GM12891 (cell line): ENCODE measurements at regions not wholly inside any gene's neighbourhood (a gene's known extent, or its start where the extent isn't known, plus 50 kb on each side); places are given as distances from the start of the nearest gene placed in this dataset.
"Not testable (repeated sequence)": the region's sequence is repeated elsewhere in the genome, so short reads cannot be mapped to it uniquely, and the experiment has no call there.

Experiments
- DNase-seq: peaks from one replicate; pipeline ENCODE4 v3.0.0; 2011; ENCODE audit warnings: low spot score; ENCODE audit not compliant: insufficient read length
- FAIRE-seq: peaks from 2 replicates; lab custom pipeline; 2011; peaks lifted over from hg19 to GRCh38; lab: Jason Lieb, UNC
- PAX5 ChIP-seq: IDR thresholded peaks from 2 replicates; pipeline ENCODE4 v1.6.1; 2011; ENCODE audit warnings: low read length, moderate library complexity, mild to moderate bottlenecking; ENCODE audit not compliant: insufficient read depth, severe bottlenecking
- POLR2A ChIP-seq: IDR thresholded peaks from 2 replicates; pipeline ENCODE4 v1.6.1; 2011; ENCODE audit warnings: low read depth, low read length, control low read depth
- POLR2AphosphoS5 ChIP-seq: IDR thresholded peaks from 2 replicates; pipeline ENCODE4 v1.6.1; 2011; ENCODE audit warnings: low read depth, low read length, control low read depth
- POU2F2 ChIP-seq: IDR thresholded peaks from 2 replicates; pipeline ENCODE4 v1.6.1; 2011; ENCODE audit warnings: low read depth, mild to moderate bottlenecking, control low read depth, low read length, moderate library complexity
- SPI1 ChIP-seq: IDR thresholded peaks from 2 replicates; pipeline ENCODE4 v1.6.1; 2011; ENCODE audit warnings: low read depth, low read length, control low read depth
- TAF1 ChIP-seq: IDR thresholded peaks from 2 replicates; pipeline ENCODE4 v1.6.1; 2011; ENCODE audit warnings: low read depth, low read length, control low read depth

- TF ChIP-seq POLR2AphosphoS5: no peak
- DNase-seq (no peak), FAIRE-seq (no peak)
These were observed 162.9 kb upstream of the WWC1 start for GRCh38 chr5:168128557-168128956.

- no peak for FAIRE-seq
- TF ChIP-seq POLR2A: no peak
- no peak for TF ChIP-seq TAF1
- TF ChIP-seq PAX5: no peak
- no peak for TF ChIP-seq POLR2AphosphoS5
- no peak for TF ChIP-seq SPI1
- TF ChIP-seq POU2F2: no peak
- no peak for DNase-seq
These were observed 159.9 kb upstream of the WWC1 start for GRCh38 chr5:168131519-168131918.

- FAIRE-seq (no peak), DNase-seq (no peak)
- TF ChIP-seq POU2F2 (no peak), POLR2A (no peak), SPI1 (no peak), POLR2AphosphoS5 (no peak), TAF1 (no peak), PAX5 (no peak)
These were observed 159.2 kb upstream of the WWC1 start for GRCh38 chr5:168132241-168132641.

- FAIRE-seq (peak; percentile 87), DNase-seq (peak; percentile 28)
- TF ChIP-seq SPI1 (no peak), POU2F2 (no peak), POLR2AphosphoS5 (no peak), PAX5 (no peak), TAF1 (no peak), POLR2A (no peak)
These were observed 155.5 kb upstream of the WWC1 start for GRCh38 chr5:168135897-168136296.

- DNase-seq (no peak), FAIRE-seq (no peak)
- TF ChIP-seq POU2F2: no peak
These were observed 155.1 kb upstream of the WWC1 start for GRCh38 chr5:168136340-168136739.

- FAIRE-seq (peak; percentile 57), DNase-seq (no peak)
These were observed 154.2 kb upstream of the WWC1 start for GRCh38 chr5:168137265-168137664.

GRCh38 chr5:168140241-168140640 lies 151.2 kb upstream of the WWC1 start:
- no peak for TF ChIP-seq POU2F2
- TF ChIP-seq SPI1: no peak
- no peak for TF ChIP-seq PAX5
- no peak for FAIRE-seq
- no peak for DNase-seq

More at GRCh38 chr5:168137265-168137664, 154.2 kb upstream of the WWC1 start:
- TF ChIP-seq POLR2A (no peak), SPI1 (no peak), POU2F2 (no peak), TAF1 (no peak), PAX5 (no peak), POLR2AphosphoS5 (no peak)

- TF ChIP-seq SPI1 (no peak), TAF1 (no peak), POLR2AphosphoS5 (no peak), PAX5 (no peak)
- FAIRE-seq (no peak), DNase-seq (no peak)
These were observed 149.0 kb upstream of the WWC1 start for GRCh38 chr5:168142402-168142801.

GRCh38 chr5:168143521-168143920 lies 147.9 kb upstream of the WWC1 start:
- DNase-seq: not testable (repeated sequence)
- FAIRE-seq: peak; percentile 63

GRCh38 chr5:168147106-168147505 lies 144.3 kb upstream of the WWC1 start:
- TF ChIP-seq PAX5 (no peak), POLR2A (no peak), SPI1 (no peak), TAF1 (no peak), POLR2AphosphoS5 (no peak), POU2F2 (no peak)
- DNase-seq (no peak), FAIRE-seq (no peak)

- TF ChIP-seq POU2F2: no peak
- TF ChIP-seq POLR2AphosphoS5: no peak
- TF ChIP-seq POLR2A: no peak
- TF ChIP-seq SPI1: no peak
- no peak for TF ChIP-seq PAX5
- TF ChIP-seq TAF1: no peak
- FAIRE-seq: no peak
- no peak for DNase-seq
These were observed 143.7 kb upstream of the WWC1 start for GRCh38 chr5:168147568-168148360.

- DNase-seq (no peak), FAIRE-seq (no peak)
- TF ChIP-seq POLR2AphosphoS5 (no peak), POLR2A (no peak), TAF1 (no peak), PAX5 (no peak), POU2F2 (no peak), SPI1 (no peak)
These were observed 140.4 kb upstream of the WWC1 start for GRCh38 chr5:168151041-168151440.
